Mesothelial cell of epicardium (in vitro differentiated cells): ENCODE measurements at regions not wholly inside any gene's neighbourhood (a gene's known extent, or its start where the extent isn't known, plus 50 kb on each side); places are given as distances from the start of the nearest gene placed in this dataset.

ENCODE experiments used
- DNase-seq, 2 experiments: peaks; one replicate each; pipeline ENCODE4 v3.0.0; 2021; ENCODE audit warnings: low spot score in 2 of 2; ENCODE audit not compliant: unreplicated experiment in 2 of 2
- H3K27ac Mint-ChIP-seq: 2 replicates; pipeline ENCODE4 v1.8.0; 2021; ENCODE audit warnings: mixed read lengths
- H3K27me3 Mint-ChIP-seq: 2 replicates; pipeline ENCODE4 v1.8.0; 2021; ENCODE audit warnings: low read depth, mixed read lengths
- H3K36me3 Mint-ChIP-seq: 2 replicates; pipeline ENCODE4 v1.8.0; 2021; ENCODE audit warnings: mixed read lengths
- H3K4me1 Mint-ChIP-seq: 2 replicates; pipeline ENCODE4 v1.8.0; 2021; ENCODE audit warnings: mixed read lengths
- H3K4me3 Mint-ChIP-seq: 2 replicates; pipeline ENCODE4 v1.8.0; 2021; ENCODE audit warnings: mild to moderate bottlenecking, moderate library complexity, mixed read lengths
- H3K9me3 Mint-ChIP-seq: 2 replicates; pipeline ENCODE4 v1.8.0; 2021; ENCODE audit warnings: mixed read lengths
- TF ChIP-seq, protein P1 (sequence below): fragments of 200-600 bp; sonication (generic); IDR thresholded peaks from one replicate; pipeline ENCODE4 v1.5.0; 2021; ENCODE audit warnings: antibody characterized with exemption; ENCODE audit not compliant: unreplicated experiment

DNA sequence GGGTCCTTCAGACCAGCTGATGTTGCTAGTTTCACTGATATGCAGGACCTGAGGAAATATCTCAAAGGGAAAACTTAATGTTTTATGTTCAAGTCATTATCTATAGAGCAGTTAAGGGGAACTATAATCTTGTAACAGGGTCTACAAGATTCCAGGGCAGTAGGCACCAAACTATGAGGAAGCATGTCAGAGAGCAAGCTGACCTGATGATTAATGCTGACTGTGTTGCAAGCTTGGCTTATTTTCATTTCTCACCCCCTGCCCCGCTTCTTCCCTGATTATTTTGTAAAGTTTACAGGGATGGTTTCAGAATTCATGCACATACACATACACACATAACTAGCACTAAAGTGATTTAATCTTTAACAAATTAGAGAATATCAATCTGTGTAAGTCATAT, 84.3 kb upstream of the CACNA2D1 start:
- no peaks in the 10 kb centered on the region for H3K36me3 Mint-ChIP-seq
- H3K27ac Mint-ChIP-seq: no peak overlapping the region
- H3K4me1 Mint-ChIP-seq: no peaks in the 10 kb centered on the region
- peaks cover 5% of the 10 kb centered on the region for H3K9me3 Mint-ChIP-seq
- peaks cover 4% of the 10 kb centered on the region for H3K27me3 Mint-ChIP-seq
- H3K4me3 Mint-ChIP-seq: no peak overlapping the region
- TF ChIP-seq, protein P1, sequence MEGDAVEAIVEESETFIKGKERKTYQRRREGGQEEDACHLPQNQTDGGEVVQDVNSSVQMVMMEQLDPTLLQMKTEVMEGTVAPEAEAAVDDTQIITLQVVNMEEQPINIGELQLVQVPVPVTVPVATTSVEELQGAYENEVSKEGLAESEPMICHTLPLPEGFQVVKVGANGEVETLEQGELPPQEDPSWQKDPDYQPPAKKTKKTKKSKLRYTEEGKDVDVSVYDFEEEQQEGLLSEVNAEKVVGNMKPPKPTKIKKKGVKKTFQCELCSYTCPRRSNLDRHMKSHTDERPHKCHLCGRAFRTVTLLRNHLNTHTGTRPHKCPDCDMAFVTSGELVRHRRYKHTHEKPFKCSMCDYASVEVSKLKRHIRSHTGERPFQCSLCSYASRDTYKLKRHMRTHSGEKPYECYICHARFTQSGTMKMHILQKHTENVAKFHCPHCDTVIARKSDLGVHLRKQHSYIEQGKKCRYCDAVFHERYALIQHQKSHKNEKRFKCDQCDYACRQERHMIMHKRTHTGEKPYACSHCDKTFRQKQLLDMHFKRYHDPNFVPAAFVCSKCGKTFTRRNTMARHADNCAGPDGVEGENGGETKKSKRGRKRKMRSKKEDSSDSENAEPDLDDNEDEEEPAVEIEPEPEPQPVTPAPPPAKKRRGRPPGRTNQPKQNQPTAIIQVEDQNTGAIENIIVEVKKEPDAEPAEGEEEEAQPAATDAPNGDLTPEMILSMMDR: no peak
- DNase-seq: no peak

DNA sequence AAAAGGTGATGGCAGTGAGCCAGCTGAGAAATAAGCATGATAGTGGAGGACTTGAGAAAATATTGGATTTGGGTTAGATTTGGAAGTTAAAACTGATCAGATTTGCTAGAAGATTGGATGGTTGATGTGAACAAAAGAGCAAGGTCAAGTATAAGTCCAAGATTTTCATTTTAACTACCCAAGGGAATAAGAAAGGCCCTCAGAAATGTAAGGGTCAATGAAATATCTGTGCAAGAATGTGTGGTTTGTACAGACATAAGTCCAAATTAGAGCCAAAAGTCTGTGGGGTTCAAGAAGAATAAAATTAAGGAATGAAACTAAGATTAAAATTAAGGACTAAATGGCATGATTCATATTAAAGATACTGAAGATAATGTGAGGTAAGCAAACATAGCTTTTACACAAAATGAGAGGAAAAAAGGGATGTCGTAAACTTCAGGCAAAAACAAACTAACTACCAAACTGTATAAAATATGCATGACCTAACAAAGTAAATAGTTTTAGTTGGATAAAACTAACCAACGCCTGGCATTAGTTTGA, 78.4 kb upstream of the CACNA2D1 start:
- no peaks in the 10 kb centered on the region for H3K36me3 Mint-ChIP-seq
- no peak for DNase-seq
- TF ChIP-seq, protein P1: no peak
- no peak overlapping the region for H3K4me3 Mint-ChIP-seq
- H3K4me1 Mint-ChIP-seq: no peaks in the 10 kb centered on the region
- no peaks in the 10 kb centered on the region for H3K9me3 Mint-ChIP-seq
- peaks cover 4% of the 10 kb centered on the region for H3K27me3 Mint-ChIP-seq
- H3K27ac Mint-ChIP-seq: no peak overlapping the region

DNA sequence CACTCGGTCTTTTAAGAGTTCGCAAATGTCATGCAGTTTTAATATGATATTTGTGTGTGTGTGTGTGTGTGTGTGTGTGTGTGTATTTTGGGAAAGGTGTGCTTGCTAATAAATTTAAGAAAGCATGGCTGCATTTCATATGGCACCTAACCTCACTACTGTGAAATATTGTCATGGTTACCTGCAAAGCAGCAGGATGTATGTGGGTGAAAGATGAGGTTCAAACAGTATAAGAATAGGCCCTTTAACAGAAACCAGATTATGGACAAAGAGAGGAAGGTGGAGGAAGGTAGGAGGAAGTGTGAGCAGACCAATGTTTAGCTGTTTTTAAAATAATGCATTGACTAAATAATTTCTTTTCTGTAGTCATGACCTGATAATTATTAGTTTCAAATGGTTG, 73.5 kb upstream of the CACNA2D1 start:
- Mint-ChIP-seq H3K27ac (no peak overlapping the region), H3K27me3 (peaks cover 2% of the 10 kb centered on the region), H3K4me1 (no peaks in the 10 kb centered on the region), H3K4me3 (no peak overlapping the region), H3K36me3 (no peaks in the 10 kb centered on the region), H3K9me3 (peaks cover 4% of the 10 kb centered on the region)
- TF ChIP-seq, protein P1: no peak
- no peak for DNase-seq

DNA sequence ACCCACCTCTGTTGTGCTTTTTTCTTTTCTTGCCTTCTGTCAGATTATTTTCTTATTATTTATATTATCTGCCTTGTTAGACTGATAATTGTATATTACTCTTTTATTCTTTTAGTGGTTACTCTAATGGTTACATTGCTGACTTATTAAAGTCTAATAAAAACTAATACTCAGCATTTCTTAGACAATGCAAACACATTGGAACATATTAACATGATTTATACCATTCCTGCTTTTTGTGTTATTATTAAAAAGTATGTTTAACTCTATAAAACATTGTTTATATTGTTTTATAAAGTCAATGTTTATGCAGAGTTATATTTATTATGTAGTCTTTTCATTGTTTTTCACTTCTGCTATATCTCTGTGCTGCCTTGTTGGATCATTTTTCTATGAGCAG, 68.0 kb upstream of the CACNA2D1 start:
- Mint-ChIP-seq H3K9me3 (peaks cover 4% of the 10 kb centered on the region), H3K36me3 (no peaks in the 10 kb centered on the region), H3K27ac (no peak overlapping the region), H3K27me3 (peaks cover 5% of the 10 kb centered on the region), H3K4me3 (no peak overlapping the region), H3K4me1 (no peaks in the 10 kb centered on the region)
- TF ChIP-seq, protein P1: no peak
- no peak for DNase-seq

DNA sequence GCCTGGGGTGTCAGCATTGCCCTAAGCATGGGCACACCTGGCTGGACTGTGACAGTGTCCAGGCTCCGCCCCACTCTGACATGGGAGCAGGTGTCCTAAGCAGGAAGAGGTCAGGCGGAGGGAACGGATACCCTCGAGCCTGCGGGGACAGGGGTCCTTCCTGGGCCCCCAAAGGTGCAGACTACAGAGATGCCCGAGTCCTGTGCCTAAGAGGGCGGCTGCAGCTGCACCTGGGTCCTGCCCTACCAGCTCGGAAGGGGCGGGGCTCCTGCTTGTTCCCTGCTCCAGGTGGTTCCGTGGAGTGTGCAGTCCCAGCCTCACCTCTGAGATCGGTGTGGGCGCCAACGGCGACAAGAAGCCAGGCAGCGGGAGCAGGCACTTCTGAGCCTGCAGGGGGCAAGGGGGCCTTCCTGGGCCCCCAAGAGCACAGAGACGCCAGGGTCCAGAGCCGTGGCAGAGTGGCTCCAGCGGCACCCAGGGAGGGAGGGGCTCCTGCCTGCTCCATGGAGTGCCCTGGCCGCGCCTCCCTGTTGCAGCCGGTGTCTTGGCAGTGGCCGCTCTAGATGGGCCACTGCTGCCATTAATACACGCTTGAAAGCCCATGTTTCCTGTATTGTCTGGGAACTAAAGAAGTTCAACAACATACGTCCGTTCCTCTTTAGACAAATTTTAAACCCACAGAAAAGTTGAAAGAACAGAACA, 64.5 kb upstream of the CACNA2D1 start:
- TF ChIP-seq, protein P1: no peak
- Mint-ChIP-seq H3K4me3 (no peak overlapping the region), H3K9me3 (peaks cover 11% of the 10 kb centered on the region), H3K4me1 (no peaks in the 10 kb centered on the region), H3K27me3 (peaks cover 5% of the 10 kb centered on the region), H3K36me3 (no peaks in the 10 kb centered on the region), H3K27ac (no peak overlapping the region)
- DNase-seq: no peak
